Hepatocyte (in vitro differentiated cells): ENCODE measurements at regions not wholly inside any gene's neighbourhood (a gene's known extent, or its start where the extent isn't known, plus 50 kb on each side); places are given as distances from the start of the nearest gene placed in this dataset.

Experiments
- DNase-seq: peaks from one replicate; pipeline ENCODE4 v3.0.0-alpha.2; 2016; ENCODE audit warnings: low spot score
- H2AFZ ChIP-seq: fragments of 200-600 bp; sonication (generic); 2 replicates; pipeline ENCODE4 v1.6.0; 2016; ENCODE audit warnings: antibody characterized with exemption, mild to moderate bottlenecking
- H3K27ac ChIP-seq: fragments of 200-600 bp; sonication (generic); 2 replicates; pipeline ENCODE4 v1.5.1; 2016; ENCODE audit warnings: mild to moderate bottlenecking
- H3K27me3 ChIP-seq: fragments of 200-600 bp; sonication (generic); 2 replicates; pipeline ENCODE4 v1.6.1; 2016
- H3K36me3 ChIP-seq: fragments of 200-600 bp; sonication (generic); replicated peaks from 2 replicates; pipeline ENCODE4 v1.5.1; 2016; ENCODE audit warnings: low read depth; ENCODE audit not compliant: insufficient read depth
- H3K4me1 ChIP-seq: fragments of 200-600 bp; sonication (generic); 2 replicates; pipeline ENCODE4 v1.5.1; 2016; ENCODE audit warnings: mild to moderate bottlenecking, moderate library complexity; ENCODE audit not compliant: insufficient read depth
- H3K4me2 ChIP-seq: fragments of 200-600 bp; sonication (generic); 2 replicates; pipeline ENCODE4 v1.6.0; 2016
- H3K4me3 ChIP-seq: fragments of 200-600 bp; sonication (generic); 2 replicates; pipeline ENCODE4 v1.5.1; 2016; ENCODE audit warnings: mild to moderate bottlenecking
- H3K79me2 ChIP-seq: fragments of 200-600 bp; sonication (generic); 2 replicates; pipeline ENCODE4 v1.6.0; 2017; ENCODE audit warnings: mild to moderate bottlenecking
- H3K9me2 ChIP-seq: fragments of 200-600 bp; sonication (generic); replicated peaks from 2 replicates; pipeline ENCODE4 v1.6.0; 2017; ENCODE audit warnings: mild to moderate bottlenecking; ENCODE audit not compliant: insufficient read depth
- H3K9me3 ChIP-seq: fragments of 200-600 bp; sonication (generic); 2 replicates; pipeline ENCODE4 v1.5.1; 2016; ENCODE audit warnings: low read depth, mild to moderate bottlenecking
- H4K20me1 ChIP-seq: fragments of 200-600 bp; sonication (generic); 2 replicates; pipeline ENCODE4 v1.6.0; 2016; ENCODE audit warnings: mild to moderate bottlenecking; ENCODE audit not compliant: insufficient read depth, poor library complexity, severe bottlenecking
- EZH2 ChIP-seq: fragments of 200-600 bp; sonication (generic); IDR thresholded peaks from 2 replicates; pipeline ENCODE4 v1.6.1; 2016; ENCODE audit warnings: antibody characterized with exemption, mild to moderate bottlenecking, borderline replicate concordance
- EZH2phosphoT487 ChIP-seq: fragments of 200-600 bp; sonication (generic); IDR thresholded peaks from one replicate; pipeline ENCODE4 v1.6.1; 2018; ENCODE audit warnings: antibody characterized with exemption, mild to moderate bottlenecking, low read depth, moderate library complexity; ENCODE audit not compliant: unreplicated experiment, severe bottlenecking
- WGBS: methylation state at CpG from one replicate; pipeline ENCODE4 v1.1.6; 2016; ENCODE audit warnings: low lambda C conversion rate; ENCODE audit errors: missing lambda C conversion rate; 5-methylcytosine and 5-hydroxymethylcytosine counted together
- TF ChIP-seq, protein P1 (sequence below): fragments of 200-600 bp; sonication (generic); IDR thresholded peaks from 2 replicates; pipeline ENCODE4 v1.5.1; 2016; ENCODE audit warnings: antibody characterized with exemption, mild to moderate bottlenecking; ENCODE audit not compliant: poor library complexity

DNA sequence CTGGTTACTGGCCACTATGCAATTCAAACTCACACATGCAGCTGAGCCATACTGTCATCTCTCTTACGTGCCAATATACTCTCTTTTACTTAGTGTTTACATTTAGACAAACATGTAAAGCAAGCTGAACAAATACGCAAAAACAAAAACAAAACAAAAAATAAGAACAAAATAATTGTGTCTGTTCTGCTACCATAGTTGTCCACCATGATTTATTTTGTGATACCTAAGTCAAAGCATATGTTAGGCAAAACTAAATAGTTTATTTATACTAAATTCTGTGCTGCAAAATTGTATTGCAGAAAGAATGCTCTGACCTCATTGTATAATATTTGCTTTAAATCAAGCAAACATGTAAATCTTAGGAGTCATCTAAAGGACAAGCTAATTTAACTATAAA, 943.2 kb upstream of the AGA start:
- Histone ChIP-seq H3K9me3 (no peaks in the 10 kb centered on the region), H3K4me1 (no peaks in the 10 kb centered on the region), H3K27me3 (no peaks in the 10 kb centered on the region), H3K4me2 (no peak overlapping the region), H2AFZ (no peak overlapping the region), H4K20me1 (no peaks in the 10 kb centered on the region), H3K79me2 (no peaks in the 10 kb centered on the region), H3K36me3 (no peaks in the 10 kb centered on the region), H3K4me3 (no peak overlapping the region), H3K9me2 (no peaks in the 10 kb centered on the region), H3K27ac (no peak overlapping the region)
- no peak for DNase-seq
- TF ChIP-seq EZH2phosphoT487, result no peak
- TF ChIP-seq EZH2, result no peak
- TF ChIP-seq, protein P1, sequence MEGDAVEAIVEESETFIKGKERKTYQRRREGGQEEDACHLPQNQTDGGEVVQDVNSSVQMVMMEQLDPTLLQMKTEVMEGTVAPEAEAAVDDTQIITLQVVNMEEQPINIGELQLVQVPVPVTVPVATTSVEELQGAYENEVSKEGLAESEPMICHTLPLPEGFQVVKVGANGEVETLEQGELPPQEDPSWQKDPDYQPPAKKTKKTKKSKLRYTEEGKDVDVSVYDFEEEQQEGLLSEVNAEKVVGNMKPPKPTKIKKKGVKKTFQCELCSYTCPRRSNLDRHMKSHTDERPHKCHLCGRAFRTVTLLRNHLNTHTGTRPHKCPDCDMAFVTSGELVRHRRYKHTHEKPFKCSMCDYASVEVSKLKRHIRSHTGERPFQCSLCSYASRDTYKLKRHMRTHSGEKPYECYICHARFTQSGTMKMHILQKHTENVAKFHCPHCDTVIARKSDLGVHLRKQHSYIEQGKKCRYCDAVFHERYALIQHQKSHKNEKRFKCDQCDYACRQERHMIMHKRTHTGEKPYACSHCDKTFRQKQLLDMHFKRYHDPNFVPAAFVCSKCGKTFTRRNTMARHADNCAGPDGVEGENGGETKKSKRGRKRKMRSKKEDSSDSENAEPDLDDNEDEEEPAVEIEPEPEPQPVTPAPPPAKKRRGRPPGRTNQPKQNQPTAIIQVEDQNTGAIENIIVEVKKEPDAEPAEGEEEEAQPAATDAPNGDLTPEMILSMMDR, result no peak
- WGBS, result 88% methylated on average over 2 of the region's 2 CpGs

DNA sequence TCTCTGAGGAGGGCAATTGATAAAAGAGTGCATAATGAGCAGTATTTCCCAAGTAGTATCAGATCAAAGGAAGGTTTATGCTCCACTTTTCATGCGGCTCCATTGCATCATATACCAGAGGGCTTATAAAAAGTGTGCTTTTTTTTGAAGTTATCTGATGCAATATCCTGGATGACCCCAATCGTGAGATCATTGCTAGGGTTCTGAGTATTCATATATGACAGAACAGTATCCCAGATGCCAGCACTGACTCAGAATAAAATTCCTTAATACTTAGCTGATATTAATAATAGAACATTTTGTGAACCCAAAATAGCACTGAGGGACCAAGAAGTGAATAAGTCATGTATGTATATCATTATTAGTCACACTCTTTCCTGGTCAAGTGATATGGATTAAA, 945.5 kb upstream of the AGA start:
- Histone ChIP-seq H4K20me1 (no peaks in the 10 kb centered on the region), H2AFZ (no peak overlapping the region), H3K27ac (no peak overlapping the region), H3K36me3 (no peaks in the 10 kb centered on the region), H3K4me2 (no peak overlapping the region), H3K9me3 (no peaks in the 10 kb centered on the region), H3K27me3 (no peaks in the 10 kb centered on the region), H3K79me2 (no peaks in the 10 kb centered on the region), H3K4me3 (no peak overlapping the region), H3K9me2 (no peaks in the 10 kb centered on the region), H3K4me1 (no peaks in the 10 kb centered on the region)
- WGBS, result 90% methylated on average over 2 of the region's 2 CpGs
- TF ChIP-seq EZH2, result no peak
- TF ChIP-seq EZH2phosphoT487, result no peak
- TF ChIP-seq, protein P1, result no peak
- no peak for DNase-seq

DNA sequence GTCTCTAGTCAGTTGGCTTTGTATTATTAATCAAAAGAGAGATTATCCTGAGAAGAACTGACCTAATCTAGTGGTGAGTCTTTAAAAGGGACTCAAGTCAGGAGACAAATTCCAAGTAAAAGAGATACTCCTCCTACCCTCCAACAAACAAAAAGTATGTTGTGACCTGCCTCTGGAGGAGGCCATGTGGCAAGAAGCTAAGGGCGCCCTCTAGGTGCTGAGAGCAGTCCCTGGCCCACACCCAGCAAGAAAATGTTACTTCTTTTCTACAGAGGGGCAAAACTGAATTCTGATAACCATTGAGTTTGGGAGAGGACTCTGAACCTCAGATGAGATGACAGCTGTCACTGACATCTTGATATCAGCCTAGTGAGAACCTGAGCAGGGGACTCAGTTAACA, 953.6 kb upstream of the AGA start:
- DNase-seq, result peak; percentile 18
- no peaks in the 10 kb centered on the region for H3K79me2 ChIP-seq
- H3K4me3 ChIP-seq, result no peak overlapping the region
- H3K4me2 ChIP-seq, result no peak overlapping the region
- H3K36me3 ChIP-seq, result no peaks in the 10 kb centered on the region
- no peaks in the 10 kb centered on the region for H4K20me1 ChIP-seq
- H3K27ac ChIP-seq, result no peak overlapping the region
- 38% methylated on average over 1 of the region's 1 CpG for WGBS
- TF ChIP-seq EZH2, result no peak
- TF ChIP-seq, protein P1, result peak; percentile 27
- no peaks in the 10 kb centered on the region for H3K4me1 ChIP-seq
- H3K27me3 ChIP-seq, result no peaks in the 10 kb centered on the region
- no peaks in the 10 kb centered on the region for H3K9me2 ChIP-seq
- no peaks in the 10 kb centered on the region for H3K9me3 ChIP-seq
- no peak overlapping the region for H2AFZ ChIP-seq

DNA sequence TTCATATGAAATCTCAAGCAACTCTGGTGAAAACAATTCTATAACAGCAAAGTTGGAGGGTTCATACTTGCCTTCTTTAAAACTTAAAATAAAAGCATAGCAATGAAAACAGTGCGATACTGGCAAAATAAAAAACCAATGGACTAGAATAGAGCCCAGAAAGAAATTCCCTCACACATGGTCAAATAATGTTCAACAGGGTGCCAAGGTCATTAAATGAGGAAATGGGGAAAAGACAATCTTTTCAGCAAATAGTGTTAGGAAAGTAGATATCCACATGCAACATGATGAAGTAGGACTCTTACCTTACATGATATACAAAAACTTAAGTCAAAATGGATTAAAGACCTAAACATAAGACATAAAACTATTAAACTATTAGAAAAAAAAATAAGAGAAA, 970.2 kb upstream of the AGA start:
- no peaks in the 10 kb centered on the region for H4K20me1 ChIP-seq
- 97% methylated on average over 1 of the region's 1 CpG for WGBS
- no peak for DNase-seq
- no peaks in the 10 kb centered on the region for H3K79me2 ChIP-seq
- H3K27me3 ChIP-seq, result no peaks in the 10 kb centered on the region
- TF ChIP-seq, protein P1, result no peak
- TF ChIP-seq EZH2phosphoT487 (no peak), EZH2 (no peak)
- H3K36me3 ChIP-seq, result no peaks in the 10 kb centered on the region
- H3K4me3 ChIP-seq, result no peak overlapping the region
- H3K9me2 ChIP-seq, result no peaks in the 10 kb centered on the region
- H2AFZ ChIP-seq, result no peak overlapping the region
- H3K4me2 ChIP-seq, result no peak overlapping the region
- no peaks in the 10 kb centered on the region for H3K4me1 ChIP-seq
- H3K27ac ChIP-seq, result no peak overlapping the region
- H3K9me3 ChIP-seq, result no peaks in the 10 kb centered on the region
